ENCODE measurements at regions not wholly inside any gene's neighbourhood (a gene's known extent, or its start where the extent isn't known, plus 50 kb on each side); places are given as distances from the start of the nearest gene placed in this dataset.

- Mint-ChIP-seq H3K27me3 (ENCODE audit: low read depth) (no peaks in the 10 kb centered on the region), H3K4me1 (no peaks in the 10 kb centered on the region), H3K27ac (no peak overlapping the region), H3K4me3 (no peak overlapping the region), H3K36me3 (no peaks in the 10 kb centered on the region), H3K9me3 (no peaks in the 10 kb centered on the region)
- POLR2A ChIA-PET = no interaction called here
- no peak for DNase-seq (ENCODE audit: low spot score)
- ATAC-seq = no peak
- TF ChIP-seq ZNF232 (CRISPR knock-in tag; IDR thresholded peaks at IDR 0.05) = no peak
- TF ChIP-seq RORB (CRISPR knock-in tag; IDR thresholded peaks at IDR 0.05) = no peak
- no peak for TF ChIP-seq NR1H2 (CRISPR knock-in tag; IDR thresholded peaks at IDR 0.05)
- TF ChIP-seq ERG (CRISPR knock-in tag; IDR thresholded peaks at IDR 0.05) = no peak
- no peak for TF ChIP-seq GRHL2 (CRISPR knock-in tag; IDR thresholded peaks at IDR 0.05; ENCODE audit: insufficient replicate concordance, severe bottlenecking)
- TF ChIP-seq ZNF121 (CRISPR knock-in tag; IDR thresholded peaks at IDR 0.05) = no peak
- TF ChIP-seq JUN (CRISPR knock-in tag; IDR thresholded peaks at IDR 0.05) = no peak
- TF ChIP-seq, protein P1, sequence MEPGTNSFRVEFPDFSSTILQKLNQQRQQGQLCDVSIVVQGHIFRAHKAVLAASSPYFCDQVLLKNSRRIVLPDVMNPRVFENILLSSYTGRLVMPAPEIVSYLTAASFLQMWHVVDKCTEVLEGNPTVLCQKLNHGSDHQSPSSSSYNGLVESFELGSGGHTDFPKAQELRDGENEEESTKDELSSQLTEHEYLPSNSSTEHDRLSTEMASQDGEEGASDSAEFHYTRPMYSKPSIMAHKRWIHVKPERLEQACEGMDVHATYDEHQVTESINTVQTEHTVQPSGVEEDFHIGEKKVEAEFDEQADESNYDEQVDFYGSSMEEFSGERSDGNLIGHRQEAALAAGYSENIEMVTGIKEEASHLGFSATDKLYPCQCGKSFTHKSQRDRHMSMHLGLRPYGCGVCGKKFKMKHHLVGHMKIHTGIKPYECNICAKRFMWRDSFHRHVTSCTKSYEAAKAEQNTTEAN (CRISPR knock-in tag; IDR thresholded peaks at IDR 0.05) = no peak
- TF ChIP-seq HMGA2 (CRISPR knock-in tag; IDR thresholded peaks at IDR 0.05) = no peak
- TF ChIP-seq JAZF1 (CRISPR knock-in tag; IDR thresholded peaks at IDR 0.05) = no peak
- TF ChIP-seq CBFB (CRISPR knock-in tag; IDR thresholded peaks at IDR 0.05; ENCODE audit: low read depth) = no peak
- TF ChIP-seq PRRX2 (CRISPR knock-in tag; IDR thresholded peaks at IDR 0.05) = no peak
- TF ChIP-seq FOXK1 (CRISPR knock-in tag; IDR thresholded peaks at IDR 0.05) = no peak
- no peak for TF ChIP-seq ZNF512 (CRISPR knock-in tag; IDR thresholded peaks at IDR 0.05; ENCODE audit: borderline replicate concordance)
- TF ChIP-seq ZNF263 (CRISPR knock-in tag; IDR thresholded peaks at IDR 0.05; ENCODE audit: low read depth) = no peak
- TF ChIP-seq ZBTB21 (CRISPR knock-in tag; IDR thresholded peaks at IDR 0.05; ENCODE audit: borderline replicate concordance) = no peak
- TF ChIP-seq GTF2I (CRISPR knock-in tag; conservative IDR thresholded peaks at IDR 0.05) = no peak
- TF ChIP-seq MYBL2 (CRISPR knock-in tag; IDR thresholded peaks at IDR 0.05) = no peak
- TF ChIP-seq, protein P2, sequence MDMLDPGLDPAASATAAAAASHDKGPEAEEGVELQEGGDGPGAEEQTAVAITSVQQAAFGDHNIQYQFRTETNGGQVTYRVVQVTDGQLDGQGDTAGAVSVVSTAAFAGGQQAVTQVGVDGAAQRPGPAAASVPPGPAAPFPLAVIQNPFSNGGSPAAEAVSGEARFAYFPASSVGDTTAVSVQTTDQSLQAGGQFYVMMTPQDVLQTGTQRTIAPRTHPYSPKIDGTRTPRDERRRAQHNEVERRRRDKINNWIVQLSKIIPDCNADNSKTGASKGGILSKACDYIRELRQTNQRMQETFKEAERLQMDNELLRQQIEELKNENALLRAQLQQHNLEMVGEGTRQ (CRISPR knock-in tag; IDR thresholded peaks at IDR 0.05) = no peak
- no peak for TF ChIP-seq FOXJ3 (CRISPR knock-in tag; IDR thresholded peaks at IDR 0.05; ENCODE audit: borderline replicate concordance)
- CTCF ChIA-PET = no interaction called here
These were observed 212.6 kb upstream of the RSPO3 start for GRCh38 chr6:126905917-126906316.

GRCh38 chr6:126907312-126907711 lies 211.2 kb upstream of the RSPO3 start:
- no peak overlapping the region for H3K27ac Mint-ChIP-seq
- no peaks in the 10 kb centered on the region for H3K9me3 Mint-ChIP-seq
- H3K27me3 Mint-ChIP-seq (ENCODE audit: low read depth) = no peaks in the 10 kb centered on the region
- H3K4me1 Mint-ChIP-seq = no peaks in the 10 kb centered on the region
- ATAC-seq = no peak
- no peak for DNase-seq (ENCODE audit: low spot score)
- POLR2A ChIA-PET = no interaction called here
- H3K36me3 Mint-ChIP-seq = no peaks in the 10 kb centered on the region
- CTCF ChIA-PET = no interaction called here
- H3K4me3 Mint-ChIP-seq = no peak overlapping the region
- TF ChIP-seq, protein P3, sequence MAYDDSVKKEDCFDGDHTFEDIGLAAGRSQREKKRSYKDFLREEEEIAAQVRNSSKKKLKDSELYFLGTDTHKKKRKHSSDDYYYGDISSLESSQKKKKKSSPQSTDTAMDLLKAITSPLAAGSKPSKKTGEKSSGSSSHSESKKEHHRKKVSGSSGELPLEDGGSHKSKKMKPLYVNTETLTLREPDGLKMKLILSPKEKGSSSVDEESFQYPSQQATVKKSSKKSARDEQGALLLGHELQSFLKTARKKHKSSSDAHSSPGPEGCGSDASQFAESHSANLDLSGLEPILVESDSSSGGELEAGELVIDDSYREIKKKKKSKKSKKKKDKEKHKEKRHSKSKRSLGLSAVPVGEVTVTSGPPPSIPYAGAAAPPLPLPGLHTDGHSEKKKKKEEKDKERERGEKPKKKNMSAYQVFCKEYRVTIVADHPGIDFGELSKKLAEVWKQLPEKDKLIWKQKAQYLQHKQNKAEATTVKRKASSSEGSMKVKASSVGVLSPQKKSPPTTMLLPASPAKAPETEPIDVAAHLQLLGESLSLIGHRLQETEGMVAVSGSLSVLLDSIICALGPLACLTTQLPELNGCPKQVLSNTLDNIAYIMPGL (CRISPR knock-in tag; IDR thresholded peaks at IDR 0.05) = no peak
- TF ChIP-seq ELF4 (CRISPR knock-in tag; IDR thresholded peaks at IDR 0.05; ENCODE audit: low read depth) = no peak
- no peak for TF ChIP-seq RELA (CRISPR knock-in tag; IDR thresholded peaks at IDR 0.05; ENCODE audit: borderline replicate concordance)
- no peak for TF ChIP-seq MYBL2 (CRISPR knock-in tag; IDR thresholded peaks at IDR 0.05)
- no peak for TF ChIP-seq AR (CRISPR knock-in tag; IDR thresholded peaks at IDR 0.05)
- TF ChIP-seq RORB (CRISPR knock-in tag; IDR thresholded peaks at IDR 0.05) = no peak
- no peak for TF ChIP-seq TP53 (CRISPR knock-in tag; IDR thresholded peaks at IDR 0.05)
- no peak for TF ChIP-seq ZBTB21 (CRISPR knock-in tag; IDR thresholded peaks at IDR 0.05; ENCODE audit: borderline replicate concordance)
- no peak for TF ChIP-seq FOXJ3 (CRISPR knock-in tag; IDR thresholded peaks at IDR 0.05; ENCODE audit: borderline replicate concordance)
- TF ChIP-seq, protein P4, sequence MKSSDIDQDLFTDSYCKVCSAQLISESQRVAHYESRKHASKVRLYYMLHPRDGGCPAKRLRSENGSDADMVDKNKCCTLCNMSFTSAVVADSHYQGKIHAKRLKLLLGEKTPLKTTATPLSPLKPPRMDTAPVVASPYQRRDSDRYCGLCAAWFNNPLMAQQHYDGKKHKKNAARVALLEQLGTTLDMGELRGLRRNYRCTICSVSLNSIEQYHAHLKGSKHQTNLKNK (CRISPR knock-in tag; IDR thresholded peaks at IDR 0.05) = no peak
- no peak for TF ChIP-seq GRHL2 (CRISPR knock-in tag; IDR thresholded peaks at IDR 0.05; ENCODE audit: insufficient replicate concordance, severe bottlenecking)
- no peak for TF ChIP-seq MXD4 (CRISPR knock-in tag; IDR thresholded peaks at IDR 0.05; ENCODE audit: borderline replicate concordance)

Data from WTC11 (cell line).